ENCODE measurements at regions not wholly inside any gene's neighbourhood (a gene's known extent, or its start where the extent isn't known, plus 50 kb on each side); places are given as distances from the start of the nearest gene placed in this dataset.

DNA sequence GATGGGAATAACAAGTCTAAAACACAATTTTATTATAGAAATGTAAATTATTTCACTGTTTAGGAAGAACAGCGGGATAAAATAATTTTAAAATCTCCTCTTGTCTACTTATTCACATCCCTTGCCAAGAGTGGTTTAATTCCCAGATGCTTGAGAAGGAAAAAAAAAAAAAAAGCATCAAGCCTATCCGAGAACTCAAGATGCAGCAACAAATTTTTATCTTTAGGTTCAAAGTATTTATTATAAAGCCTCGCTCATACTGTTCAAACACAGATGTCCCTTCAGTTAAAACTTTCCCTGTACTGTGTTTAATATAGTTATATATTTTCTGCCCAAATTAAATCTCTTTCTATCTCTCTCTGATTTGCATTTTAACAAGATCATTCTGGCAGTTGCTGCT is 1615.8 kb downstream of the PLA2G4A start:
- TF ChIP-seq POLR2AphosphoS5 (IDR thresholded peaks at IDR 0.05; ENCODE audit: low read depth, low read length), result no peak
- no peak for TF ChIP-seq POLR2A (IDR thresholded peaks at IDR 0.05; ENCODE audit: low read depth, low read length)

All from GM12892 (cell line).